ENCODE measurements at regions not wholly inside any gene's neighbourhood (a gene's known extent, or its start where the extent isn't known, plus 50 kb on each side); places are given as distances from the start of the nearest gene placed in this dataset.
"Not testable (repeated sequence)": the region's sequence is repeated elsewhere in the genome, so short reads cannot be mapped to it uniquely, and the experiment has no call there.

DNA sequence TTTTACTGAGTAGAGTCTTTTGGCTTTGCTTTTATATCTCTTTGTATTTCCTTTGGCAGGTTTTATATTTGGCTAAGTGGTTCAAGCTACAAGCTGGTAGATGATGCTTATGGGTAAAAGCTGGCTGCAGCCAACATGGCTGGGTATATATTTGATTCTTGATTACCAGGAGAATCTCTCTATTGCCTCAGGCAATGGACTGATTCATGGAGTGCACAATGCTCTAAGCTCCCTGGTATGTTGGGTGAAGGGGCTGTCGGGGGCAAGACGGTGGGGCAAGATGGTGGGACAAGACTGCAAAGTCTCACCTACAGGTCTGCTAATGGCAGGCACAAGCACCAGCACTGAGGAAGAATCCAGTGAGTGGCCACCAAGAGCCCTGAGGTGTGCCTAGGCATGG lies 366.6 kb downstream of the DMAC1 start:
- in situ Hi-C loops (cut with HindIII; ENCODE audit: low sequenced_read_pairs) = loop anchor here (5.0 kb wide), 1 partner anchor 34 kb away; no protein-coding TSS in a partner anchor
- TF ChIP-seq, protein P1, sequence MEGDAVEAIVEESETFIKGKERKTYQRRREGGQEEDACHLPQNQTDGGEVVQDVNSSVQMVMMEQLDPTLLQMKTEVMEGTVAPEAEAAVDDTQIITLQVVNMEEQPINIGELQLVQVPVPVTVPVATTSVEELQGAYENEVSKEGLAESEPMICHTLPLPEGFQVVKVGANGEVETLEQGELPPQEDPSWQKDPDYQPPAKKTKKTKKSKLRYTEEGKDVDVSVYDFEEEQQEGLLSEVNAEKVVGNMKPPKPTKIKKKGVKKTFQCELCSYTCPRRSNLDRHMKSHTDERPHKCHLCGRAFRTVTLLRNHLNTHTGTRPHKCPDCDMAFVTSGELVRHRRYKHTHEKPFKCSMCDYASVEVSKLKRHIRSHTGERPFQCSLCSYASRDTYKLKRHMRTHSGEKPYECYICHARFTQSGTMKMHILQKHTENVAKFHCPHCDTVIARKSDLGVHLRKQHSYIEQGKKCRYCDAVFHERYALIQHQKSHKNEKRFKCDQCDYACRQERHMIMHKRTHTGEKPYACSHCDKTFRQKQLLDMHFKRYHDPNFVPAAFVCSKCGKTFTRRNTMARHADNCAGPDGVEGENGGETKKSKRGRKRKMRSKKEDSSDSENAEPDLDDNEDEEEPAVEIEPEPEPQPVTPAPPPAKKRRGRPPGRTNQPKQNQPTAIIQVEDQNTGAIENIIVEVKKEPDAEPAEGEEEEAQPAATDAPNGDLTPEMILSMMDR (IDR thresholded peaks at IDR 0.05; ENCODE audit: low read depth, low read length, missing control alignments) = no peak
- DNase-seq (ENCODE audit: low read depth) = no peak
- H3K4me3 ChIP-seq (ENCODE audit: low read depth, low read length) = no peak overlapping the region

DNA sequence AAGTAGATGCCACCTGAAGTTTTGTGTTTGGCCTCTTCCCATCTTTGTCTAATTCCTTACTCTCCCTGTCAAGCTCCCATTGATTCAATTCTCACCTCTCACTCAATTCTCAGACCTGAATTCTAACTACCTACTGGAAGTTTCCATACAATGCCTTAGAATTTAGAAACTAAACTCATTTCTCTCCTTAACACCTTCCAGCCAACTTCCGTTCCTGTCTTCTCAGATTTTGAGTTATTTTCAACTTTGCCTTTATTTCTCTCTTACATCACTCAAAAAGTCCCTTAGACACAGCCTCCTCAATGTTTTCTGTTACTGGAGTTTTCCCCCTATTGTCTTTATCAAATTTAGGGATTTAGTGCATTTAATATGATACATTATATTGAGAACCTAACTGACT lies 382.2 kb downstream of the DMAC1 start:
- H3K4me3 ChIP-seq (ENCODE audit: low read depth, low read length); DNase-seq (ENCODE audit: low read depth); in situ Hi-C loops (cut with HindIII; ENCODE audit: low sequenced_read_pairs): not testable (repeated sequence)

DNA sequence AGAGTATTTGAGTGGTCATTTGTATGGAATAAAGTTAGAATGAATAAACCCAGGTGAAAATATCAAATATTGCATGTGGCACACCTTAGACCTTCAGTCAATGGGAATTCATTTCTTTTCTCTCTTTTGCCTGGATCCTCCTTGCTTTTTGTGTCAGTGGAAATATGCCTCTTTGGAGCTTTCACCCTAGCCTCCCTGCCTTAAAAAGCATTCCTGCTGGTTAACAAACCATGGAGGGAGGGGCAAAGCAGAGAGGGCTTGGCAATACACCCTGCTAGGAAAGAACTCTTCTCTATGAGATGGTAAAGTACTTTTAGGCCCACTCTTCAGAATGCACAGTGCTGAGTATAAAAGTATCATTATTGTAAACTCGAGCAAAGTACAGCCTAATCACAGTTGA lies 383.7 kb downstream of the DMAC1 start:
- in situ Hi-C loops (cut with HindIII; ENCODE audit: low sequenced_read_pairs) = no loop called here
- TF ChIP-seq, protein P1 (IDR thresholded peaks at IDR 0.05; ENCODE audit: low read depth, low read length, missing control alignments) = no peak
- H3K4me3 ChIP-seq (ENCODE audit: low read depth, low read length) = no peak overlapping the region
- DNase-seq (ENCODE audit: low read depth) = no peak

DNA sequence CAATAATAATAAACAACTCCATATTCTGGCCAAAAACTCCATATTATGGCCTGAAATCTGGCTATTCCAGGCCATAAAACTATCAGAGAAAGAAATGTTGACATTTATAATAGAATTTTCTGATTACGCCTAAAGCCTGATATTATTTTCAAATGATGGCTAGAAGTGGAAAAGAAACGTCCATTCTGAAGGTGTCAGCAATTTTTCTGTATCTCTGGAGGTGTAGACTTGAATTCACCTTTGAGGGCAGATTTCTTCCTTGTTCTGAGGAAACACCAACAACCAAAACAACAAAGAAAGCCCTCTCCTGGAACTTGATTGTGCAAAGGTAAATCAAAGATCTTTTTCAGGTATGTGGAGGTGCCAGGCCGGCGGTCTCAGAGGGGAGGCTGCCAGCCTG lies 390.7 kb downstream of the DMAC1 start:
- in situ Hi-C loops (cut with HindIII; ENCODE audit: low sequenced_read_pairs) = no loop called here
- TF ChIP-seq, protein P1 (IDR thresholded peaks at IDR 0.05; ENCODE audit: low read depth, low read length, missing control alignments) = no peak

DNA sequence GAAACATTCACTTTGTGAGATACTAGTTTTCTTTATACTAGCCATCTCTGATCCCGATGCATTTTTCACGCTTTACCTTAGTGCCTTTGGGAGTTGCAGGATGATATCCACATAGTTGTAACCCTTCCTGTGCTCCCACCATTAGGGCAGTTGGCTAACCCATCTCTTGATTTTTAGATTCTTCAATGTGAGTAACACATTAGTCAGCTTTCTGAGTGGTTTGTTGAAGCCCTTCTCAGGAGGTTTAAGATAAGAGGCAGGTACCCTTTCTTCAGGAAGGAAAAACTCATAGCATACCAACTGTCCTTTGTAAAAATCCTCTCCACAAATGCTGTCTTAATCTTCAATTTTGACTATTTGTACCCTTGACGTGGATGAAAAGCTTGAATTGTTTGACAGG lies 392.3 kb downstream of the DMAC1 start:
- no peak for DNase-seq (ENCODE audit: low read depth)
- TF ChIP-seq, protein P1 (IDR thresholded peaks at IDR 0.05; ENCODE audit: low read depth, low read length, missing control alignments) = no peak
- H3K4me3 ChIP-seq (ENCODE audit: low read depth, low read length) = no peak overlapping the region
- in situ Hi-C loops (cut with HindIII; ENCODE audit: low sequenced_read_pairs) = no loop called here

More for the DNA sequence above, 390.7 kb downstream of the DMAC1 start:
- H3K4me3 ChIP-seq (ENCODE audit: low read depth, low read length) = no peak overlapping the region
- DNase-seq (ENCODE audit: low read depth) = no peak

DNA sequence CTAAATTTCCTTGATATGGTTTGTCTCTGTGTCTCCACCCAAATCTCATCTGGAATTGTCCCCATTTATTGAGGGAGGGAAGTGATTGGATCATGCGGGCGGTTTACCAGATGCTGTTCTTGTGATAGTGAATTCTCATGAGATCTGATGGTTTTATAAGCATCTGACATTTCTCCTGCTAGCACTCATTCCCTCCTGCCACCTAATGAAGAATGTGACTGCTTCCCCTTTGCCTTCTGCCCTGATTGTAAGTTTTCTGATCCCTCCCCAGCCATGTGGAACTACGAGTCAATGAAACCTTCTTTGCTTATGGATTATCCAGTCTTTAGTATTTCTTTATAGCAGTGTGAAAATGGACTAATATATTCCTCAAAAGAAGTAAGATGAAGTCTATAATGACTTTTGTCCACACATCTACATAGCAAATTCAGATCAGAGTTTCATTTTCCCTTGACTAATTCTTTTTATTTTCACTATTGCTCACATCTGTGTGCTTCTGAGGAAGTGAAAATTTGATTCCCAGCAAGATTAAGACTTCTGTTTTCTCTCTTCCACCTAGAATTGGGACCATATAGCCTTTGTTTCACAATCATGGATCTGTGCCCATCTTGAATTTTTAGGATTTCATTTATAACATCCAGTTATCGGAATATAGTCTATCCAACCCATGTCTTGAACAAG lies 393.5 kb downstream of the DMAC1 start:
- no peak overlapping the region for H3K4me3 ChIP-seq (ENCODE audit: low read depth, low read length)
- in situ Hi-C loops (cut with HindIII; ENCODE audit: low sequenced_read_pairs) = no loop called here
- TF ChIP-seq, protein P1 (IDR thresholded peaks at IDR 0.05; ENCODE audit: low read depth, low read length, missing control alignments) = no peak
- no peak for DNase-seq (ENCODE audit: low read depth)

DNA sequence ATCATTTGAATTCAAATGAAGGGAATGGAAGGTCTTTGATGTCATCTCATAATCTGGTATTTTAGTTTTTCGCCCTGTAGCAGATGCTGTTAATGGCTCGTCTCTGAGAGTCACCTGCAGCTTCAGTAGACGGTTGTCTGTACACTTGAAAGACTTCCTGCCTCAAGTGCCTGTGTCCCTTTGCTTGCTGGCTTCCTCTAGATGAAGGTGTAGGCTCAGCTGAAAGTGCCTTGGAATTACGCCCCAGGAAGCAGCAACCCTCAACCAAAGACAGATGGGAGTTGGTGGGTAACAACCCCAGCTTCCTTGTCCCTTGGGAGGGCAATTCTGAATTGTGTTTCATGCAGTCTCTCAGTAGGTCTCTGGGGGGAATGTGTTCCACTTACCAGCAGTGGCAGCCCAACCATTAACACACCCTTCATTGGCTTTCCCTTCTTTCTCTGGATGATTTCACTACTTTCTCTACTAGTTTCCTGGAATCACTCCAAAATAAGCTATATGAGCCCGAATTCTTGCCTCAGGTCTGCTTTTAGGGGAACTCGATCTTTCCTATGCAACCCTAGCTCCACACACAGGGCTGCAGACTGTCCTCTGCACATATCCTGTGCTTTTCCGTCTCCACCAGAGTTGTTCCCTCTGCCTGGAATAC lies 395.6 kb downstream of the DMAC1 start:
- no peak overlapping the region for H3K4me3 ChIP-seq (ENCODE audit: low read depth, low read length)
- in situ Hi-C loops (cut with HindIII; ENCODE audit: low sequenced_read_pairs) = no loop called here
- DNase-seq (ENCODE audit: low read depth) = no peak
- TF ChIP-seq, protein P1 (IDR thresholded peaks at IDR 0.05; ENCODE audit: low read depth, low read length, missing control alignments) = no peak

All from astrocyte of the cerebellum (primary cell).